Breast epithelium (tissue), 3 donors: ENCODE measurements at regions not wholly inside any gene's neighbourhood (a gene's known extent, or its start where the extent isn't known, plus 50 kb on each side); places are given as distances from the start of the nearest gene placed in this dataset.

ENCODE experiments used
- CTCF ChIP-seq, 3 donors: fragments of 450-650 bp; IDR thresholded peaks; one replicate each; pipeline ENCODE4 v1.5.1; 2016 to 2017; ENCODE audit warnings: antibody characterized with exemption in 3 of 3, mild to moderate bottlenecking in 3 of 3, moderate library complexity in 3 of 3
- POLR2A ChIP-seq: fragments of 450-650 bp; IDR thresholded peaks from one replicate; pipeline ENCODE4 v1.6.1; 2016; ENCODE audit warnings: antibody characterized with exemption, mild to moderate bottlenecking, moderate library complexity
- POLR2AphosphoS5 ChIP-seq, 3 donors: sonication (generic); formaldehyde crosslinking; IDR thresholded peaks; one replicate each; pipeline ENCODE4 v1.6.1; 2017; ENCODE audit warnings: antibody characterized with exemption in 3 of 3

- no peak for TF ChIP-seq CTCF (IDR thresholded peaks at IDR 0.05)
- no peak for TF ChIP-seq POLR2AphosphoS5 (IDR thresholded peaks at IDR 0.05)
- no peak for TF ChIP-seq POLR2A
Measured at GRCh38 chr22:47374273-47374771, 611.9 kb downstream of the TBC1D22A start.
